Smooth muscle cell (in vitro differentiated cells): ENCODE measurements at regions not wholly inside any gene's neighbourhood (a gene's known extent, or its start where the extent isn't known, plus 50 kb on each side); places are given as distances from the start of the nearest gene placed in this dataset.

ENCODE experiments used
- DNase-seq: peaks from one replicate; lab custom pipeline; 2025; ENCODE audit not compliant: unreplicated experiment; lab: John Stamatoyannopoulos, UW
- H2AFZ ChIP-seq: fragments of 200-600 bp; sonication (generic); 2 replicates; pipeline ENCODE4 v1.6.0; 2016; ENCODE audit warnings: antibody characterized with exemption, low read depth, mild to moderate bottlenecking
- H3F3A ChIP-seq: fragments of 200-600 bp; sonication (generic); 2 replicates; pipeline ENCODE4 v1.6.0; 2017; ENCODE audit warnings: antibody characterized with exemption, low read depth
- H3K27ac ChIP-seq: fragments of 200-600 bp; sonication (generic); 2 replicates; pipeline ENCODE4 v1.5.1; 2016; ENCODE audit warnings: low read depth, mild to moderate bottlenecking
- H3K27me3 ChIP-seq: fragments of 200-600 bp; sonication (generic); 2 replicates; pipeline ENCODE4 v1.6.1; 2016; ENCODE audit warnings: low read depth, mild to moderate bottlenecking
- H3K36me3 ChIP-seq: fragments of 200-600 bp; sonication (generic); 2 replicates; pipeline ENCODE4 v1.5.1; 2016; ENCODE audit warnings: low read depth
- H3K4me1 ChIP-seq: fragments of 200-600 bp; sonication (generic); 2 replicates; pipeline ENCODE4 v1.5.1; 2016; ENCODE audit warnings: low read depth
- H3K4me2 ChIP-seq: fragments of 200-600 bp; sonication (generic); 2 replicates; pipeline ENCODE4 v1.6.0; 2016; ENCODE audit warnings: mild to moderate bottlenecking
- H3K4me3 ChIP-seq: fragments of 200-600 bp; sonication (generic); 2 replicates; pipeline ENCODE4 v1.5.1; 2016; ENCODE audit warnings: mild to moderate bottlenecking
- H3K79me2 ChIP-seq: fragments of 200-600 bp; sonication (generic); 2 replicates; pipeline ENCODE4 v1.6.0; 2016; ENCODE audit warnings: low read depth, mild to moderate bottlenecking
- H3K9ac ChIP-seq: fragments of 200-600 bp; sonication (generic); 2 replicates; pipeline ENCODE4 v1.6.0; 2016; ENCODE audit warnings: low read depth
- H3K9me3 ChIP-seq: fragments of 200-600 bp; sonication (generic); replicated peaks from 2 replicates; pipeline ENCODE4 v1.5.1; 2016; ENCODE audit warnings: low read depth
- H4K20me1 ChIP-seq: fragments of 200-600 bp; sonication (generic); 2 replicates; pipeline ENCODE4 v1.6.0; 2016; ENCODE audit warnings: low read depth
- WGBS: methylation state at CpG from one replicate; pipeline ENCODE4 v1.1.7; 2016; ENCODE audit warnings: low lambda C conversion rate; 5-methylcytosine and 5-hydroxymethylcytosine counted together
- TF ChIP-seq, protein P1 (sequence below): fragments of 200-600 bp; sonication (generic); IDR thresholded peaks from 2 replicates; pipeline ENCODE4 v1.5.1; 2017; ENCODE audit warnings: borderline replicate concordance, mild to moderate bottlenecking, antibody characterized with exemption; ENCODE audit not compliant: insufficient read depth, poor library complexity, severe bottlenecking

- no peak overlapping the region for H3K27ac ChIP-seq
- no peak overlapping the region for H2AFZ ChIP-seq
- no peaks in the 10 kb centered on the region for H3K36me3 ChIP-seq
- H3K9me3 ChIP-seq: no peaks in the 10 kb centered on the region
- TF ChIP-seq, protein P1, sequence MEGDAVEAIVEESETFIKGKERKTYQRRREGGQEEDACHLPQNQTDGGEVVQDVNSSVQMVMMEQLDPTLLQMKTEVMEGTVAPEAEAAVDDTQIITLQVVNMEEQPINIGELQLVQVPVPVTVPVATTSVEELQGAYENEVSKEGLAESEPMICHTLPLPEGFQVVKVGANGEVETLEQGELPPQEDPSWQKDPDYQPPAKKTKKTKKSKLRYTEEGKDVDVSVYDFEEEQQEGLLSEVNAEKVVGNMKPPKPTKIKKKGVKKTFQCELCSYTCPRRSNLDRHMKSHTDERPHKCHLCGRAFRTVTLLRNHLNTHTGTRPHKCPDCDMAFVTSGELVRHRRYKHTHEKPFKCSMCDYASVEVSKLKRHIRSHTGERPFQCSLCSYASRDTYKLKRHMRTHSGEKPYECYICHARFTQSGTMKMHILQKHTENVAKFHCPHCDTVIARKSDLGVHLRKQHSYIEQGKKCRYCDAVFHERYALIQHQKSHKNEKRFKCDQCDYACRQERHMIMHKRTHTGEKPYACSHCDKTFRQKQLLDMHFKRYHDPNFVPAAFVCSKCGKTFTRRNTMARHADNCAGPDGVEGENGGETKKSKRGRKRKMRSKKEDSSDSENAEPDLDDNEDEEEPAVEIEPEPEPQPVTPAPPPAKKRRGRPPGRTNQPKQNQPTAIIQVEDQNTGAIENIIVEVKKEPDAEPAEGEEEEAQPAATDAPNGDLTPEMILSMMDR: no peak
- H3K4me2 ChIP-seq: no peak overlapping the region
- H3F3A ChIP-seq: no peaks in the 10 kb centered on the region
- H3K4me3 ChIP-seq: no peak overlapping the region
- no peaks in the 10 kb centered on the region for H3K79me2 ChIP-seq
- H3K4me1 ChIP-seq: no peaks in the 10 kb centered on the region
- WGBS: 77% methylated on average over 3 of the region's 3 CpGs
- no peak overlapping the region for H3K9ac ChIP-seq
- DNase-seq: no peak
- H4K20me1 ChIP-seq: no peaks in the 10 kb centered on the region
- H3K27me3 ChIP-seq: no peaks in the 10 kb centered on the region
Measured at GRCh38 chr12:9343731-9344130, 135.5 kb upstream of the PZP start.

DNA sequence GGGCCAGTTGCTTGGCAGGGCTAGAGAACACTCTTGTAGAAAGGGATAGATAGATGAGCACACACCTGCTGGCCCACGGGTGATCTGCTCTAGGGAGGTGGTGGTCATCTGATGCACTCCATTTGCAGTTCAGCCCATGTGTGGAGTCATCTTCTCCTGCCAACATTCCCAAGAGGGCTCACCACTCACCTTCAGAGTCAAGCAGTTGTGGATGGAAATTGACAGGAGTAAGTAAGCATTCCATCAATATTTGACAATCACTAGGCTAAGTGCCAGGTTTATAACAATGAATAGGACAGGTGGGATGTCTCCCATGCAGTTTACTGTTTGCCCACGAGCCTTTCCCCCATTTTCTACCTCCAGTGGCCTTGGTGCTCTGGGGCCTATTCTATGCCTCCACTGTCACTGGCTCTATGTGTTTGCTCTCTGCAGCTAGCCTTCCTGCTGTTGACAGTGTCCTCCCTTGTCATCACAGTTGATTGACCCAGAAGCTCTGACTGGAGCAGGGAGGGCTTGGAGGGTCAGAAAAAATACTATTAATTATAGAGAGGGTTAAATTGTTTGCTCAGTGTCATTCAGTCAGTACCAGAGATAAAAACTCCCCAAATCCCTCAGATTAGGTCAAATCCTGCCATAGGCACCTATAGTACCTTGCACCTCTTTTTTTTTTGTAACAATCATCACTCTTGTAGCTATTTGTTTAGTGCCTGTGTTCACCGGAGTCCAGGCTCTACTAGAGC, 134.6 kb upstream of the PZP start:
- no peak overlapping the region for H3K4me3 ChIP-seq
- WGBS: 87% methylated on average over 3 of the region's 3 CpGs

DNA sequence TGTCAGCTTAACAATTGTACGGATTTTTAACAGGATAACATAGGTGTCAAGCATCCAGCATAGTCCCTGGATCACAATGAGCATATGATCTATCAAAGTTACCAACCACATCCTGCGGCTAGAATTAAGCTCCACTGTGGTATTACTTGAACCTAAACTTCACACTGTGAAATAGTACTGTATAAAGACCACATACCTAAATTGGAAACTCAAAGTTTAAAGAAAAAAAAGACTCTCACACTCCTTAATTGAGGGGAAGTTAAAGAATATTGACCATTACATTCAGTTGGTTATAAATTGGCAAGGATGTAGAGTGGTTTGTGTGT, 133.0 kb upstream of the PZP start:
- Histone ChIP-seq H3K27ac (no peak overlapping the region), H3K4me1 (no peaks in the 10 kb centered on the region), H3K4me2 (no peak overlapping the region), H3K27me3 (no peaks in the 10 kb centered on the region), H3K36me3 (no peaks in the 10 kb centered on the region), H3F3A (no peaks in the 10 kb centered on the region), H3K9ac (no peak overlapping the region), H3K9me3 (no peaks in the 10 kb centered on the region), H2AFZ (no peak overlapping the region), H3K79me2 (no peaks in the 10 kb centered on the region), H4K20me1 (no peaks in the 10 kb centered on the region), H3K4me3 (no peak overlapping the region)
- DNase-seq: no peak
- WGBS: 90% methylated on average over 2 of the region's 2 CpGs
- TF ChIP-seq, protein P1: no peak

More for the DNA sequence above, 134.6 kb upstream of the PZP start:
- DNase-seq: no peak
- no peaks in the 10 kb centered on the region for H3K27me3 ChIP-seq
- no peak overlapping the region for H3K27ac ChIP-seq
- no peak overlapping the region for H3K9ac ChIP-seq
- H3K4me2 ChIP-seq: no peak overlapping the region
- H3K36me3 ChIP-seq: no peaks in the 10 kb centered on the region
- H4K20me1 ChIP-seq: no peaks in the 10 kb centered on the region
- H3K79me2 ChIP-seq: no peaks in the 10 kb centered on the region
- H3F3A ChIP-seq: no peaks in the 10 kb centered on the region
- TF ChIP-seq, protein P1: no peak
- H2AFZ ChIP-seq: no peak overlapping the region
- no peaks in the 10 kb centered on the region for H3K4me1 ChIP-seq
- H3K9me3 ChIP-seq: no peaks in the 10 kb centered on the region
